HEK293 (cell line): ENCODE measurements at regions not wholly inside any gene's neighbourhood (a gene's known extent, or its start where the extent isn't known, plus 50 kb on each side); places are given as distances from the start of the nearest gene placed in this dataset.

Source experiments
- CTCF ChIA-PET: fragments of 350-600 bp; formaldehyde crosslinking; extraction: SDS; loops from one replicate; lab custom pipeline; 2021; ENCODE audit warnings: antibody characterized with exemption; lab: Yijun Ruan, JAX
- POLR2A ChIA-PET: fragments of 300-600 bp; formaldehyde crosslinking; extraction: SDS; loops from one replicate; lab custom pipeline; 2020; ENCODE audit warnings: antibody characterized with exemption, inconsistent platforms; lab: Yijun Ruan, JAX
- H3K27ac ChIP-seq: fragments of 200-500 bp; sonication (Bioruptor generic); 2 replicates; pipeline ENCODE4 v1.5.1; 2014; ENCODE audit warnings: low read depth, low read length, control low read depth, inconsistent platforms; ENCODE audit errors: extremely low read depth
- H3K36me3 ChIP-seq, 2 experiments: fragments of 200-500 bp in 1 of 2; sonication (Bioruptor generic) in 1 of 2; 1 replicate in 1 of 2; 2 replicates in 1 of 2; pipeline ENCODE4 v1.5.1; 2014 to 2017; ENCODE audit warnings: inconsistent platforms in 2 of 2, low read length in 2 of 2; ENCODE audit not compliant: control insufficient read depth in 2 of 2, insufficient read depth in 1 of 2
- H3K4me1 ChIP-seq: fragments of 200-500 bp; sonication (Bioruptor generic); 2 replicates; pipeline ENCODE4 v1.5.1; 2014; ENCODE audit warnings: mild to moderate bottlenecking, low read length, inconsistent platforms; ENCODE audit not compliant: control insufficient read depth, insufficient read depth
- H3K4me3 ChIP-seq: 2 replicates; pipeline ENCODE4 v1.5.1; 2011; ENCODE audit warnings: low read depth, mild to moderate bottlenecking, control low read depth, low read length, moderate library complexity
- H3K9me3 ChIP-seq: fragments of 200-500 bp; sonication (Bioruptor generic); 2 replicates; pipeline ENCODE4 v1.5.1; 2014; ENCODE audit warnings: low read depth, low read length, inconsistent platforms; ENCODE audit not compliant: control insufficient read depth, insufficient read depth
- BCL6B ChIP-seq: fragments of 450-650 bp; formaldehyde crosslinking; IDR thresholded peaks from 2 replicates; pipeline ENCODE4 v1.5.1; 2017; ENCODE audit warnings: missing biosample characterization, missing genetic modification characterization
- ELK4 ChIP-seq: IDR thresholded peaks from 2 replicates; pipeline ENCODE4 v1.6.1; 2011; ENCODE audit warnings: mild to moderate bottlenecking, low read depth, low read length, borderline replicate concordance
- IKZF3 ChIP-seq: fragments of 450-650 bp; IDR thresholded peaks from 2 replicates; pipeline ENCODE4 v1.5.0; 2018; ENCODE audit warnings: missing biosample characterization, mild to moderate bottlenecking, missing genetic modification characterization, moderate library complexity
- KLF17 ChIP-seq: fragments of 450-650 bp; formaldehyde crosslinking; IDR thresholded peaks from 2 replicates; pipeline ENCODE4 v1.5.1; 2016; ENCODE audit warnings: missing biosample characterization, missing genetic modification characterization
- OSR2 ChIP-seq: fragments of 450-650 bp; formaldehyde crosslinking; IDR thresholded peaks from 2 replicates; pipeline ENCODE4 v1.5.1; 2016; ENCODE audit warnings: missing biosample characterization, missing genetic modification characterization
- PATZ1 ChIP-seq: fragments of 450-650 bp; formaldehyde crosslinking; IDR thresholded peaks from 2 replicates; pipeline ENCODE4 v1.5.1; 2016; ENCODE audit warnings: missing biosample characterization, missing genetic modification characterization
- SCRT2 ChIP-seq: fragments of 450-650 bp; formaldehyde crosslinking; IDR thresholded peaks from 2 replicates; pipeline ENCODE4 v1.5.1; 2016; ENCODE audit warnings: missing biosample characterization, missing genetic modification characterization
- SP2 ChIP-seq: fragments of 450-650 bp; formaldehyde crosslinking; IDR thresholded peaks from 2 replicates; pipeline ENCODE4 v1.5.1; 2016; ENCODE audit warnings: missing biosample characterization, missing genetic modification characterization
- WT1 ChIP-seq: fragments of 450-650 bp; formaldehyde crosslinking; IDR thresholded peaks from 2 replicates; pipeline ENCODE4 v1.5.1; 2016; ENCODE audit warnings: missing biosample characterization, missing genetic modification characterization
- ZBTB6 ChIP-seq: fragments of 450-650 bp; formaldehyde crosslinking; IDR thresholded peaks from 2 replicates; pipeline ENCODE4 v1.5.1; 2017; ENCODE audit warnings: missing biosample characterization, missing genetic modification characterization
- ZFP3 ChIP-seq: fragments of 450-650 bp; formaldehyde crosslinking; IDR thresholded peaks from 2 replicates; pipeline ENCODE4 v1.5.1; 2016; ENCODE audit warnings: low read depth, missing biosample characterization, missing genetic modification characterization
- ZFP41 ChIP-seq: fragments of 450-650 bp; formaldehyde crosslinking; IDR thresholded peaks from 2 replicates; pipeline ENCODE4 v1.5.1; 2016; ENCODE audit warnings: missing biosample characterization, missing genetic modification characterization, borderline replicate concordance
- ZNF292 ChIP-seq: fragments of 450-650 bp; formaldehyde crosslinking; IDR thresholded peaks from 2 replicates; pipeline ENCODE4 v1.5.1; 2016; ENCODE audit warnings: low read depth, missing biosample characterization, missing genetic modification characterization, borderline replicate concordance
- ZNF362 ChIP-seq: fragments of 450-650 bp; formaldehyde crosslinking; IDR thresholded peaks from 2 replicates; pipeline ENCODE4 v1.5.1; 2016; ENCODE audit warnings: missing biosample characterization, missing genetic modification characterization
- ZNF433 ChIP-seq: fragments of 450-650 bp; formaldehyde crosslinking; IDR thresholded peaks from 2 replicates; pipeline ENCODE4 v1.5.1; 2016; ENCODE audit warnings: missing biosample characterization, missing genetic modification characterization, low read depth
- ZNF561 ChIP-seq: fragments of 450-650 bp; IDR thresholded peaks from 2 replicates; pipeline ENCODE4 v1.5.1; 2018; ENCODE audit warnings: missing biosample characterization, missing genetic modification characterization, borderline replicate concordance
- ZNF76 ChIP-seq: fragments of 450-650 bp; formaldehyde crosslinking; IDR thresholded peaks from 2 replicates; pipeline ENCODE4; 2016; ENCODE audit warnings: low read depth, missing biosample characterization, missing genetic modification characterization, borderline replicate concordance
- ZSCAN23 ChIP-seq: fragments of 450-650 bp; formaldehyde crosslinking; IDR thresholded peaks from 2 replicates; pipeline ENCODE4 v1.5.1; 2016; ENCODE audit warnings: missing biosample characterization, missing genetic modification characterization
- ZSCAN5A ChIP-seq: fragments of 450-650 bp; formaldehyde crosslinking; IDR thresholded peaks from 2 replicates; pipeline ENCODE4 v1.5.1; 2016; ENCODE audit warnings: missing biosample characterization, missing genetic modification characterization

GRCh38 chr18:25962919-25963318 is 127.5 kb downstream of the SS18 start:
- Histone ChIP-seq H3K9me3 (no peaks in the 10 kb centered on the region), H3K27ac (no peak overlapping the region), H3K4me3 (no peak overlapping the region), H3K4me1 (no peaks in the 10 kb centered on the region)
- CTCF ChIA-PET = no interaction called here
- POLR2A ChIA-PET = no interaction called here
- TF ChIP-seq IKZF3 (tag by site-specific recombination) (no peak), ZFP3 (peak; percentile 55; the same call in 1 of the 2 replicates), ELK4 (no peak), ZSCAN23 (no peak)
- TF ChIP-seq, all 188 proteins: peak for 1
- no peaks in the 10 kb centered on the region for H3K36me3 ChIP-seq

- Histone ChIP-seq H3K27ac (no peak overlapping the region), H3K4me3 (no peak overlapping the region), H3K9me3 (no peaks in the 10 kb centered on the region), H3K4me1 (no peaks in the 10 kb centered on the region), H3K36me3 (no peaks in the 10 kb centered on the region)
- ChIA-PET CTCF (no interaction called here), POLR2A (no interaction called here)
- TF ChIP-seq ZBTB6 (tag by site-specific recombination) (no peak), ZNF561 (tag by site-specific recombination) (no peak), KLF17 (tag by site-specific recombination) (no peak), ZNF362 (tag by site-specific recombination) (no peak), ZNF76 (no peak), ZNF292 (tag by site-specific recombination) (no peak), PATZ1 (tag by site-specific recombination) (no peak), ZFP41 (tag by site-specific recombination) (no peak), ZSCAN5A (tag by site-specific recombination) (no peak), ZNF433 (tag by site-specific recombination) (no peak), OSR2 (no peak), SP2 (no peak), WT1 (no peak), SCRT2 (tag by site-specific recombination) (no peak), BCL6B (no peak)
Measured at GRCh38 chr18:25962176-25962575, 128.2 kb downstream of the SS18 start.
